ENCODE measurements at regions not wholly inside any gene's neighbourhood (a gene's known extent, or its start where the extent isn't known, plus 50 kb on each side); places are given as distances from the start of the nearest gene placed in this dataset.

- Histone ChIP-seq H3K4me3 (no peak overlapping the region), H3K9me3 (no peaks in the 10 kb centered on the region), H3K36me3 (no peaks in the 10 kb centered on the region), H3K27me3 (no peaks in the 10 kb centered on the region), H3K27ac (no peak overlapping the region), H3K4me1 (no peaks in the 10 kb centered on the region)
- TF ChIP-seq, protein P1, sequence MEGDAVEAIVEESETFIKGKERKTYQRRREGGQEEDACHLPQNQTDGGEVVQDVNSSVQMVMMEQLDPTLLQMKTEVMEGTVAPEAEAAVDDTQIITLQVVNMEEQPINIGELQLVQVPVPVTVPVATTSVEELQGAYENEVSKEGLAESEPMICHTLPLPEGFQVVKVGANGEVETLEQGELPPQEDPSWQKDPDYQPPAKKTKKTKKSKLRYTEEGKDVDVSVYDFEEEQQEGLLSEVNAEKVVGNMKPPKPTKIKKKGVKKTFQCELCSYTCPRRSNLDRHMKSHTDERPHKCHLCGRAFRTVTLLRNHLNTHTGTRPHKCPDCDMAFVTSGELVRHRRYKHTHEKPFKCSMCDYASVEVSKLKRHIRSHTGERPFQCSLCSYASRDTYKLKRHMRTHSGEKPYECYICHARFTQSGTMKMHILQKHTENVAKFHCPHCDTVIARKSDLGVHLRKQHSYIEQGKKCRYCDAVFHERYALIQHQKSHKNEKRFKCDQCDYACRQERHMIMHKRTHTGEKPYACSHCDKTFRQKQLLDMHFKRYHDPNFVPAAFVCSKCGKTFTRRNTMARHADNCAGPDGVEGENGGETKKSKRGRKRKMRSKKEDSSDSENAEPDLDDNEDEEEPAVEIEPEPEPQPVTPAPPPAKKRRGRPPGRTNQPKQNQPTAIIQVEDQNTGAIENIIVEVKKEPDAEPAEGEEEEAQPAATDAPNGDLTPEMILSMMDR (IDR thresholded peaks at IDR 0.05), result no peak
- intact Hi-C loops (cut with DNase I), result no loop called here
- DNase-seq, result no peak
- no peak for ATAC-seq
Measured at GRCh38 chr12:90832427-90832826, 122.5 kb downstream of the CCER1 start.

- intact Hi-C loops (cut with DNase I), result no loop called here
- TF ChIP-seq, protein P1 (IDR thresholded peaks at IDR 0.05), result no peak
Measured at GRCh38 chr12:90831712-90832111, 123.3 kb downstream of the CCER1 start.

DNA sequence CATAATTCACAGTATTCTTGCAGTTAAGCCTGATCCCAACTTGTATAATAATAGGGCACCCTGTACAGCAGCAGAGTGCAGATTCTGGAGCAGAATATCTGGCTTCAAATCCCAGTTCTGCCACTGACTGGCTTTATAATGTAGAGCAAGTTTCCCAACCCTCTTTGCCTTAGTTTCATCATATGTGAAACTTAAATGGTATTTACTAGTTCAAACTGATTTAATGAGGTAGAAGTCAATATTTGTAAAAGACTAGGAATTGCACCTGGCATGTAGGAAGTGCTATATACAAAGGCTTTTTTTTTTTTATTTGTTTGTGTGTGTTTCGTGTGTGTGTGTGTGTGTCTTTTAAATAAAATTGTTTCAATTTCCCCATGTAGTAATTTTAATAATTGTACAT lies 125.9 kb downstream of the CCER1 start:
- ATAC-seq (no peak), DNase-seq (no peak)
- Histone ChIP-seq H3K27me3 (no peaks in the 10 kb centered on the region), H3K27ac (no peak overlapping the region), H3K4me1 (no peaks in the 10 kb centered on the region), H3K4me3 (no peak overlapping the region), H3K36me3 (no peaks in the 10 kb centered on the region), H3K9me3 (peaks cover 0 to under 1% of the 10 kb centered on the region in 2 donors)
- TF ChIP-seq, protein P1 (IDR thresholded peaks at IDR 0.05), result no peak
- intact Hi-C loops (cut with DNase I), result no loop called here

More at GRCh38 chr12:90831712-90832111, 123.3 kb downstream of the CCER1 start:
- Histone ChIP-seq H3K9me3 (no peaks in the 10 kb centered on the region), H3K36me3 (no peaks in the 10 kb centered on the region), H3K4me3 (no peak overlapping the region), H3K27me3 (no peaks in the 10 kb centered on the region), H3K4me1 (no peaks in the 10 kb centered on the region), H3K27ac (no peak overlapping the region)
- no peak for DNase-seq
- ATAC-seq, result no peak

DNA sequence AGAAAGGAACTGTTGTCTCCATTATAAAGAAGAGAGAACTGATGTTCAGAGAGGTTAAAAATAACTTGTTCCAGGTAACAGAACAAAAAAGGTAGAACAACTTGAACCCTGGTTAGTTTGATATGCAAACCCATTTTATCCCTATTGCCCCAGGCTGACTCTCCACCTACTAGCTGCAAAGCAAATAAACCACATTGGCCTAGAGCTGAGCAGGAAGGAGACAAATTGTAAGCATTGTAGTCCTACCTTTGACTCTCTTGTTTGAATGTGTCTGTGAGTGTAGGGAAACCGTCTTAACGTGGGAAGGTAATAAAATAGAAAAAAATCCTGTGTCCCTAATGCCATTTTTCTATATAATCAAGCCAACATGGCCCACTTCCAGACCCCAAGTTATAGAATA lies 126.4 kb downstream of the CCER1 start:
- intact Hi-C loops (cut with DNase I), result no loop called here
- TF ChIP-seq, protein P1 (IDR thresholded peaks at IDR 0.05), result no peak
- DNase-seq, result no peak

GRCh38 chr12:90827567-90827966 lies 127.4 kb downstream of the CCER1 start:
- TF ChIP-seq, protein P1 (IDR thresholded peaks at IDR 0.05), result no peak
- no peak for ATAC-seq
- Histone ChIP-seq H3K9me3 (peaks cover 0 to 2% of the 10 kb centered on the region in 2 donors), H3K4me3 (no peak overlapping the region), H3K4me1 (no peaks in the 10 kb centered on the region), H3K27ac (no peak overlapping the region), H3K27me3 (no peaks in the 10 kb centered on the region), H3K36me3 (no peaks in the 10 kb centered on the region)
- DNase-seq, result no peak
- intact Hi-C loops (cut with DNase I), result no loop called here

More for the DNA sequence above, 126.4 kb downstream of the CCER1 start:
- Histone ChIP-seq H3K9me3 (peaks cover 0 to 2% of the 10 kb centered on the region in 2 donors), H3K4me3 (no peak overlapping the region), H3K27me3 (no peaks in the 10 kb centered on the region), H3K4me1 (no peaks in the 10 kb centered on the region), H3K36me3 (no peaks in the 10 kb centered on the region), H3K27ac (no peak overlapping the region)
- no peak for ATAC-seq

Data from left lung (tissue), 4 donors.